ENCODE measurements at regions not wholly inside any gene's neighbourhood (a gene's known extent, or its start where the extent isn't known, plus 50 kb on each side); places are given as distances from the start of the nearest gene placed in this dataset.

DNA sequence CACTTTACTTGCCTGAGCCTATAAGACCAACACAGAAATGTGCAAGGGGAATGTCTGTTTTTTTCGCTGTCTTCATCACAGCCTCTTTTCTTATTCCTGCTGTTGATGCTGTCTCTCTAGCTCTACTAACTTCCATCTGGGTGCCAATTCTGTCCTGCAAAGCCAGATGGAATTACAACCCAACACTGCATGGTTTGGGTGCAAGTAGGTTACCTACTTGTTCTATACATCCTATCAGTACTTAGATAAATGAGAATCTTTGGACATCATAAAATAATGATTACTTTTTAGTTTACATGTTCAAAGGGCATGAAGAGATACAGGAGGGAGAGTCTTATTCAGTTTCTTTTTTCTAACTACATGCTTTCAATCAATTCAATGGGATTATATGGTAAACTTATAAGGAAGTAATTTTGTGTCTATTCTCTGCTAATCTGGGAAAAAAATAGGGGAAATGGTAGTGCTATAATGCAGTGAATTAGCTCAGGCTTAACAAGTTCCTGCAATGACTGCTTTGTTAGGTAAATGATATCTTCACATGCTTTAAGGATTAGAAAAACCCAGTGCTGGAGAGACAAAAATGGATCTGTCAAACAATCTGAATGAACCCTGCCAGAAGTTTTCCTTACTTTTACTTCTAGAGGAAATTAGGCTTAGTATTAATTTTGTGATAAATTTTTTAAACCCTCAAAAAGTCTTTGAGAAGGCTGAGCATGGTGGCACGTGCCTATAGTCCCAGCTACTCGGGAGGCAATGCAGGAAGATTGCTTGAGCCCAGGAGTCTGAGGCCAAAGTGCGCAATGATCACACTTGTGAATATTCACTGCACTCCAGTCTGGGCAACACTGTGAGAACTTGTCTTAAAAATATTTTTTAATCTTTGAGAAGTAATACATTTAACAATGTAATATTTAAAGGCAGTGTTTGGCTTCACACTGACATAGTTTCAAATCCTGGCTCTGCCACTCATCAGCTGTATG is 86.5 kb upstream of the E2F3 start:
- TF ChIP-seq, protein P1, sequence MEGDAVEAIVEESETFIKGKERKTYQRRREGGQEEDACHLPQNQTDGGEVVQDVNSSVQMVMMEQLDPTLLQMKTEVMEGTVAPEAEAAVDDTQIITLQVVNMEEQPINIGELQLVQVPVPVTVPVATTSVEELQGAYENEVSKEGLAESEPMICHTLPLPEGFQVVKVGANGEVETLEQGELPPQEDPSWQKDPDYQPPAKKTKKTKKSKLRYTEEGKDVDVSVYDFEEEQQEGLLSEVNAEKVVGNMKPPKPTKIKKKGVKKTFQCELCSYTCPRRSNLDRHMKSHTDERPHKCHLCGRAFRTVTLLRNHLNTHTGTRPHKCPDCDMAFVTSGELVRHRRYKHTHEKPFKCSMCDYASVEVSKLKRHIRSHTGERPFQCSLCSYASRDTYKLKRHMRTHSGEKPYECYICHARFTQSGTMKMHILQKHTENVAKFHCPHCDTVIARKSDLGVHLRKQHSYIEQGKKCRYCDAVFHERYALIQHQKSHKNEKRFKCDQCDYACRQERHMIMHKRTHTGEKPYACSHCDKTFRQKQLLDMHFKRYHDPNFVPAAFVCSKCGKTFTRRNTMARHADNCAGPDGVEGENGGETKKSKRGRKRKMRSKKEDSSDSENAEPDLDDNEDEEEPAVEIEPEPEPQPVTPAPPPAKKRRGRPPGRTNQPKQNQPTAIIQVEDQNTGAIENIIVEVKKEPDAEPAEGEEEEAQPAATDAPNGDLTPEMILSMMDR (IDR thresholded peaks at IDR 0.05) = no peak
- TF ChIP-seq POLR2AphosphoS5 (IDR thresholded peaks at IDR 0.05) = no peak

All from esophagus muscularis mucosa (tissue), 3 donors.